Coronary artery (tissue), 2 donors: ENCODE measurements at regions not wholly inside any gene's neighbourhood (a gene's known extent, or its start where the extent isn't known, plus 50 kb on each side); places are given as distances from the start of the nearest gene placed in this dataset.

Experiments used
- DNase-seq: peaks from one replicate; pipeline ENCODE4 v3.0.0-alpha.2; 2017; ENCODE audit warnings: low spot score
- H3K27ac ChIP-seq, 2 donors: fragments of 200-600 bp; sonication (generic); one replicate each; pipeline ENCODE4 v1.5.1; 2016 to 2019
- H3K4me3 ChIP-seq: fragments of 200-600 bp; sonication (generic); 2 replicates; pipeline ENCODE4 v1.5.1; 2016; ENCODE audit warnings: mild to moderate bottlenecking, moderate library complexity
- CTCF ChIP-seq: fragments of 200-600 bp; sonication (generic); IDR thresholded peaks from one replicate; pipeline ENCODE4 v1.5.1; 2019; ENCODE audit warnings: antibody characterized with exemption

- H3K27ac ChIP-seq, result no peak overlapping the region
- DNase-seq, result no peak
- no peak for TF ChIP-seq CTCF
- H3K4me3 ChIP-seq, result no peak overlapping the region
These were observed 306.5 kb upstream of the NEBL start for GRCh38 chr10:21203473-21204107.

GRCh38 chr10:21202776-21203462 is 305.8 kb upstream of the NEBL start:
- DNase-seq, result no peak
- no peak for TF ChIP-seq CTCF
- Histone ChIP-seq H3K4me3 (no peak overlapping the region), H3K27ac (no peak overlapping the region)

- TF ChIP-seq CTCF, result no peak
- no peak for DNase-seq
- Histone ChIP-seq H3K4me3 (no peak overlapping the region), H3K27ac (no peak overlapping the region)
These were observed 302.4 kb upstream of the NEBL start for GRCh38 chr10:21199501-21199900.

- TF ChIP-seq CTCF, result no peak
- no peak overlapping the region for H3K4me3 ChIP-seq
- DNase-seq, result no peak
- no peak overlapping the region for H3K27ac ChIP-seq
These were observed 300.7 kb upstream of the NEBL start for GRCh38 chr10:21197838-21198237.

- no peak for TF ChIP-seq CTCF
- DNase-seq, result no peak
- Histone ChIP-seq H3K4me3 (no peak overlapping the region), H3K27ac (no peak overlapping the region)
These were observed 299.8 kb upstream of the NEBL start for GRCh38 chr10:21196822-21197395.

GRCh38 chr10:21195252-21195651 is 298.1 kb upstream of the NEBL start:
- no peak for DNase-seq
- TF ChIP-seq CTCF, result no peak
- Histone ChIP-seq H3K4me3 (no peak overlapping the region), H3K27ac (no peak overlapping the region)
